Choroid plexus epithelial cell (primary cell): ENCODE measurements at regions not wholly inside any gene's neighbourhood (a gene's known extent, or its start where the extent isn't known, plus 50 kb on each side); places are given as distances from the start of the nearest gene placed in this dataset.
A peak's percentile ranks its signal among the peaks of the same experiment; 100 is the strongest.

Experiments used
- DNase-seq: peaks from one replicate; pipeline ENCODE4 v3.0.0-alpha.2; 2010; ENCODE audit warnings: low read depth
- H3K4me3 ChIP-seq: 2 replicates; pipeline ENCODE4 v1.5.1; 2011; ENCODE audit warnings: low read depth, mild to moderate bottlenecking, control low read depth, low read length, moderate library complexity
- TF ChIP-seq, protein P1 (sequence below): conservative IDR thresholded peaks from 2 replicates; pipeline ENCODE4 v1.5.1; 2011; ENCODE audit warnings: low read depth, mild to moderate bottlenecking, control low read depth, inconsistent platforms, low read length, moderate library complexity

DNA sequence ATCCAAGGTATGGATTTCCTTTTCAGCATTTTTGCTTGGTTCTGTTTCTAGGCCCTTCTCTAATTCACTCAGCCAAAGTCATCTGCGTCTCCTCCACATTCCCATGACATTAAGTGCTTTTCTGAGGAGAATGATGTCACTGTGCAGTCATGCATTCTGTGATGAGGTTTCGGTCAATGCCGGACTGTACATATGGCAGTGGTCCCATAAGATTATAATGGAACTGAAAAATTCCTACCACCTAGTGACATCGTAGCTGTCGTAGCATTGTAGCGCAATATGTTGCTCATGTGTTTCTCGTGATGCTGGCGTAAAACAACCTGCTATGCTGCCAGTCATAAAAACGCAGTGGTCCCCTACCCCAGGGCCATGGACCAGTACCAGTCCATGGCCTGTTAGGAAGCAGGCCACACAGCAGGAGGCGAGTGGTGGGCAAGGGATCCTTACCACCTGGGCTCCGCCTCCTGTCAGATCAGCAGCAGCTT lies 63.4 kb upstream of the TNFRSF19 start:
- TF ChIP-seq, protein P1, sequence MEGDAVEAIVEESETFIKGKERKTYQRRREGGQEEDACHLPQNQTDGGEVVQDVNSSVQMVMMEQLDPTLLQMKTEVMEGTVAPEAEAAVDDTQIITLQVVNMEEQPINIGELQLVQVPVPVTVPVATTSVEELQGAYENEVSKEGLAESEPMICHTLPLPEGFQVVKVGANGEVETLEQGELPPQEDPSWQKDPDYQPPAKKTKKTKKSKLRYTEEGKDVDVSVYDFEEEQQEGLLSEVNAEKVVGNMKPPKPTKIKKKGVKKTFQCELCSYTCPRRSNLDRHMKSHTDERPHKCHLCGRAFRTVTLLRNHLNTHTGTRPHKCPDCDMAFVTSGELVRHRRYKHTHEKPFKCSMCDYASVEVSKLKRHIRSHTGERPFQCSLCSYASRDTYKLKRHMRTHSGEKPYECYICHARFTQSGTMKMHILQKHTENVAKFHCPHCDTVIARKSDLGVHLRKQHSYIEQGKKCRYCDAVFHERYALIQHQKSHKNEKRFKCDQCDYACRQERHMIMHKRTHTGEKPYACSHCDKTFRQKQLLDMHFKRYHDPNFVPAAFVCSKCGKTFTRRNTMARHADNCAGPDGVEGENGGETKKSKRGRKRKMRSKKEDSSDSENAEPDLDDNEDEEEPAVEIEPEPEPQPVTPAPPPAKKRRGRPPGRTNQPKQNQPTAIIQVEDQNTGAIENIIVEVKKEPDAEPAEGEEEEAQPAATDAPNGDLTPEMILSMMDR = no peak
- peak; percentile 84 for DNase-seq
- H3K4me3 ChIP-seq = no peak overlapping the region

DNA sequence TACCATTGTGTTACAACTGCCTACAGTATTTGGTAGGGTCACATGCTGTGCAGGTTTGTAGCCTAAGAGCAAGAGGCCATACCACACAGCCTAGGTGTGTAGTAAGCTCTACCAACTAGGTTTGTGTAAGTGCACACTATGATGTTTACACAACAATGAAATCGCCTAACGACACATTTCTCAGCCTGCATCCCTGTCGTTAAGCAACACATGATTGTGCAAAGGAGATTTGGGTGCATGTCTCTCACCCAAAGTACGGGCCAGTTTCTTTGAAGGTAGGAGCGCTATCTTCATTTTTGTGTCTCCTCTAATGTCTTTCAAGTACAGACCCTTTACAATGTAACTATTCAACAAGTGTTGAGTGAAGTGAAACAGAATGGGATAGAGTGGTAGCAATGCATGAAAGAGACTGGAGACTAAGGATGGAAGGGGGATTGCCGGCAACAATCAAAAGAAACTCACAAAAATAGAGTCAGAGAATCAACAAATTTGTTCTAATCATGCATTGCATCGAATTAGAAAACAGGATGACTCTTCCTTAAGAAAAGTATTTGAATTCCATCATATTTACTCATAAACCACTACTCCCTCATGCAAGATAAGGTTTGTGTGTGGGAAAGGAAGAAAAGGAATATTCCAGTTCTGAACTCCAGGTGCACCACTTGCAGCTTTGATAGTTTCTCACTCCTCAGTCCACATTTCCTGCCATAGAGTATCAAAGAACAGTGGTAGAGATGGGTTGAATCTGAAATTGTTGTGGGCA lies 60.2 kb upstream of the TNFRSF19 start:
- no peak overlapping the region for H3K4me3 ChIP-seq
- peak; percentile 85 for DNase-seq
- TF ChIP-seq, protein P1 = no peak

DNA sequence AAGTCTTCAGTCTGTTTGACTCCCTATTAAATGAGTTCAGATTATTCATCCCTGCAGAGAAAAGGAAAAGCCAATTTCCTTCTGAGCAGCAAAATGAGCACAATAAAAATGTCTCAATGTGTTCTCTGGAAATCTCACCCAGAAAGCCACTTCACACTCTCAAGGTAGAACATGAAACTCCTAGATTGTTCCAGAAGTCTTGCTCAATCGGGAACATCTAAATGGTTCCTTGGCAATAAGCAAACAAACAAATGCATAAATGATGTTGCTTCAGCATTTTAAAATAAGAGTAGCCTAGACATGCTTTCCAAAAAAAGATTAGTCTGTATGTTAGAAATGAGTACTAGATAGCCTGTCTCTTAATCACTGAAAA lies 59.7 kb upstream of the TNFRSF19 start:
- TF ChIP-seq, protein P1 = no peak
- peak; percentile 66 for DNase-seq
- H3K4me3 ChIP-seq = no peak overlapping the region

DNA sequence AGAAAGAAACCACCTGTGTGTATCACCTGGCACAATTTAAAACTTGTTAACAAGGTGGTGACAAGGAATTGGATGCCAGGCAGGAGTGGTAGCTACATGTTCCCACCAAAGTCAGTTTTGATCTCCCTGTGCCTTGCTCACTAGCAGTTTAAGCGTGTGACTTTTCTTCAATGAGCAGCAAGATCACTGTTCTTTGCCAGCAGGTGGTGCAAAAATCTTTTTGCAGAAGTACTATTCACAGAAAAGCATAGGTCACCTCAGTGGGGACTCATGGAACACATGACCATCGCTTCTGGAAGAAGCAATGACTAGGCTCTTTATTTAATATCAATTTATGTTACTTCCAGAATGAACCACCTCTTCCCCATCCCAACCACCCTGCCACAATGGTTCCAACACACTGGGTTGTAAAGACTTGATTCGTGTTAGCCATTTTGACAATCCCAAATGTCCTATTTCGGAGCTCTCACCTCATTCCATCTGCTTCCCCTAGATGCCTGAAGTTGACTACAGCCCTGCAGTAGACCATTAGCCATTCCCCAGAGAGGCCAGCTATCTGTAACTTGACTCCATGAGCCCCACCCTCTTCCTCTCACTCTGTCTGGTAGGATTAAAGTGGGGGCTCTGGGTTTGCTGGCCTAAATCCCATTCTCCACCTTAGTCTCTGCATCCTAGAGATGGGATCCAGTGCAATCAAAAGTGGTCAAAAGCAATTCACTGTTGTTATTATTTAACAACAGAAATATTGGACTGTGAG lies 59.1 kb upstream of the TNFRSF19 start:
- DNase-seq = peak; percentile 78
- no peak overlapping the region for H3K4me3 ChIP-seq
- TF ChIP-seq, protein P1 = peak; percentile 57

DNA sequence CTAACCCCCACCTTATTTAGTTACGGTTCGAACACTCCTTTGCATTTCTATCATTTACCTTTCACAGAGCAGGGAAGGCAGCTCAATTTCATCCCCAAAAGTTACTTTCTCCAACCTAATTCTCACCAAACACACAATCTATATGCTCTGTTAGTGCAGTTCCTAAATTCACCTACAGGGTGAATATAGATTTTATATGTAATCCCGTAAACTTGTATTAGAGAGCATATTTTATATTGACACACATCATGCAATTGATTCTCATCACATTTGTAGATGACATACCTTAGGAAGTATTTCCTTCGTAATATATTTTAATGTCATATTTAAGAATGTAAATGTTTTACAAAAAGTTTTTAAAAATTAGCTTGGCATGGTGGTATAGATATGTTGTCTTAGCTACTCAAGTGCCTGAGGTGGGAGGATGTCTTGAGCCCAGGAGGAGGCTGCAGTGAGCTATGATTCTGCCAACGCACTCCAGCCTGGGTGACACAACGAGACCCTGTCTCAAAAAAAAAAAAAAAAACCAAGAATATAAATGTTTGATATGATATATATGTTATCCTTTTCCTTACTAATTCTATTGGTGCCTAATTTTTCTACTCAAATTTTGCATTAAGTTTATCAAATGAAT lies 57.3 kb upstream of the TNFRSF19 start:
- H3K4me3 ChIP-seq = no peak overlapping the region
- TF ChIP-seq, protein P1 = no peak
- no peak for DNase-seq

DNA sequence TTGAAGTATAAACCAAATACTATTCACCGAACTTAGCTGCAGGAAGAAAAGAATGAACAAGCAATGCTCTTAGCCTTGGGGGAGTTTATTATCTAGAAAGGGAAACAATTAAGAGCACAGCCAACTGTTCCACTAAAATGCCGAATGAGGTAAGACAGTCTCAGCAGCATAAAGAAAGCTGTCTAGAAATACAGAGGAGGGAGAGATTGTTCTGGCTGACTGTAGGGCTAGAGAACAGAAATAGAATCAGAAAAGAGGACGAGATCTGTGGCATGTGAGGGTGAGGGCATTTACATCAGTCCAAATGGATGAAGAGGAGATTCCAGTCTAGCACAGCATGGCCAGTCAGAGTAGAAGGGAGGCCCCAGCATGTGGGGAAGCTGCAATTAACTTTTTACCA lies 56.8 kb upstream of the TNFRSF19 start:
- TF ChIP-seq, protein P1 = no peak
- no peak for DNase-seq

More for the DNA sequence above, 56.8 kb upstream of the TNFRSF19 start:
- H3K4me3 ChIP-seq = no peak overlapping the region
